ENCODE measurements at regions not wholly inside any gene's neighbourhood (a gene's known extent, or its start where the extent isn't known, plus 50 kb on each side); places are given as distances from the start of the nearest gene placed in this dataset.

DNA sequence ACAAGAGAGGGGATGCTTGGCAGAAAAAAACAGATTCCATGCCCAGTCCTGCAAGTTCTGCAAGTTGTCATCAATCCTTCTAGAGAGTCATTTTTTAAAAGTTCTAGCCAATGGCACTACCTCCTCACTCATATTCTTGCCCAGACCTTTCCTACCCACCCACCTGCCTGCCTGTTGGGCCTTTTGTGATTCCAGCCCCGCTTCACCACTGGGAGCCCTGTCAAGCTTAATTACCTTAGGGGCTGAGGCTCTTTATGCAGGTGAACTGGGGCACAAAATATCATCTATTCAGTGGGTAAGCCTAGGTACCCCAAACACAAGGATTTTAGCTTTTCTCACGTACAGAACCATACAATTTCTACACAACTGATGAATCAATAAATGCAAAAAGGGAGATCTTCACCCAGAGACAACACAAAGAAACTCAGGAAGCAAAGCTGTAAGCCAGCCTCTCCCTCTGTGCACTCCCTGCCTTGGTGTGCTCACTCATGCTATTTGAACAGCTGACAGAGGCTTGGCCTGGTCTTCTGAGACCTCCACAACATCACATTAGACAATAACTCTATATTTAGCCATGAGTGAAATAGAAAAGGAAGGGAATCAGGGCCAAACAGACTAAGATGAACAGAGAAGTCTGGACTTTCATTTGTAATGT lies 222.6 kb downstream of the HTR7 start:
- no peak for FAIRE-seq

GRCh38 chr10:90640756-90641155 lies 217.1 kb downstream of the HTR7 start:
- no peak for FAIRE-seq

DNA sequence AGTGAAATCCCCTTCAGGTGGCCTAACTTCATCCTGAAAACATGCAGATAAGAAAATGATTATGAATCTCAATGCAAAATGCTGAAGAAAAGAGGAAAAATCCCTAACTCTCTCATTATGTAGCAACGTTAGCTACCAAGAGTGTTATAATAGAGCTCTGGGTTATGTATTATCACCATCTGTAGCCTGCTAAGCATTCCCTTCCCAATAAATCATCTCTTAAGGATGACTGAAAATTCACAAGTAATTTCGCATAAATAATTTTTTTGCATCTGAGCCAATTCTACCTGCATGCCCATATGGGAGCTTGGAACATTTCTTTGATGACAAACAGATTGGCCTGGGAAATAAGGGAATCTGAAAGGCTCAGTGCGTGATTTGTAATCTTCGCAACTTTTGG lies 216.1 kb downstream of the HTR7 start:
- FAIRE-seq, result no peak

DNA sequence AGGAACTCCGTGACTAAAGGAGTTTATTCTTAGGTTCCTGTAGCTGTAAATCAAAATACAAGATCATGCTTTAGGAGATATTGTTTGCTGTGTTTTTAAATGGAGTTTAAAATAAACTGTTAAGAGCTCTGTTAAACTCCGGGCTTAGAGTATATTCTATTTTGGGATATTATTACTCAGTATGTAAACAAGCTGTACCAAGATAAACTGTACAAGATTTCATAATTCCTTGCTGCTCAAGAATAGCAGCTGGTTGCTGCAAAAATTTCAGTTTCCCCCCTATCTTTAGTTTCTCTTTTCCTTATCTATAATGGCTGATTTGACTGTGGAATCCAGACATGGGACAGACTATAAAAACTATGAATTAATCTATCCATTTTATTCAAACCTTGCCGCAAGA lies 215.7 kb downstream of the HTR7 start:
- no peak for FAIRE-seq

DNA sequence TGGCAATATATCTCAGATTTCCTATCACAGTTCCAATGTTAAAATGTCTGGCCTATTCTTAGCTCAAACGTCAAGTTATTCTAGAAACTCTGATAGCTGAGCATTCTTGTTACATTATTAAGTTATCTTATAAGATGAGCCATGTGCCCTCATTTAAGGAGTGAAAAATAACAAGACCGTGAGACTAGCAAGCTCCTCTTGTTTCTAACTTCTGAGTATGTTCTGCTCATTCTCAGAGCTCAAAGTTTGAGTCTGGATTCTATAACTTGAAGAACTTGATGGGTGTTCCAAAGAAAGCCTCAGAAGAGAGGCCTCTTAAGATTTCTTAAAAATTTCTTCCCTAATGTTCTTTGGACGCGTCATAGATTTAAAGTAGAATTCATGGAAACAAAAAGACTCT lies 215.2 kb downstream of the HTR7 start:
- FAIRE-seq, result no peak

GRCh38 chr10:90644165-90644564 lies 213.7 kb downstream of the HTR7 start:
- no peak for FAIRE-seq

DNA sequence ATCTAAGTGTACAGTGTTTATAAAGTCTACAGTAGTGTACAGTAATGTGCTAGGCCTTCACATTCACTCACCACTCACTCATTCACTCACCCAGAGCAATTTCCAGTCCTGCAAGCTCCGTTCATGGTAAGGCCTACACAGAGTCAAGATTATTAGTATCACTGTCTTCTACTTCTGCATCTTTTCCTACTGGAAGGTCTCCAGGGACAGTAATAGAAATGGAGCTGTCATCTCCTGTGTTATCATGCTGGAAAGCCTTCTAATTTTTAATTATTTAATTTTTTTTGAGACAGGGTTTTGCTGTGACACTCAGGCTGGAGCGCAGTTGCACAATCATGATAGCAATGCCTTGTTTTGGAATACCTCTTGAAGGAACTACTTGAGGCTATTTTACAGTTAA lies 207.0 kb downstream of the HTR7 start:
- no peak for FAIRE-seq

- no peak for FAIRE-seq
These were observed 205.3 kb downstream of the HTR7 start for GRCh38 chr10:90652519-90652918.

DNA sequence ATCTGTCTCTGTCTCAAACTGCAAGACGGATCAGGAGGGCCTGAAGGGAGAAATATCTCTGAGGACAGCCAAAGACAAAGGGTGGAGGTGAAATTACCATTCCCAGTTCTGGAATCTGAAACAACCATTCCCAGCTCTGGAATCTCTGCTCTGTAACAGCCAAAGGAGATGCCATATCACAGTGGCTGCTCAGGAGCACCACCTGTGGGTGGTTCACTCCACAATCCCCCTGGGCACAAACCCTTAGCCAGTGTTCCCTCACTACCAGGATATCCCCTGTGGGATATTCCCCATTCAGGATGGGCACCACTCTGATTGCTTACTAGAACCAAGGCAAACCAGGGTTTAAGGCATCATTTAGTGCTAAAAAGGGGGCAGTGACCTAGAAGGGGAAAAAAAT lies 199.0 kb downstream of the HTR7 start:
- no peak for FAIRE-seq

DNA sequence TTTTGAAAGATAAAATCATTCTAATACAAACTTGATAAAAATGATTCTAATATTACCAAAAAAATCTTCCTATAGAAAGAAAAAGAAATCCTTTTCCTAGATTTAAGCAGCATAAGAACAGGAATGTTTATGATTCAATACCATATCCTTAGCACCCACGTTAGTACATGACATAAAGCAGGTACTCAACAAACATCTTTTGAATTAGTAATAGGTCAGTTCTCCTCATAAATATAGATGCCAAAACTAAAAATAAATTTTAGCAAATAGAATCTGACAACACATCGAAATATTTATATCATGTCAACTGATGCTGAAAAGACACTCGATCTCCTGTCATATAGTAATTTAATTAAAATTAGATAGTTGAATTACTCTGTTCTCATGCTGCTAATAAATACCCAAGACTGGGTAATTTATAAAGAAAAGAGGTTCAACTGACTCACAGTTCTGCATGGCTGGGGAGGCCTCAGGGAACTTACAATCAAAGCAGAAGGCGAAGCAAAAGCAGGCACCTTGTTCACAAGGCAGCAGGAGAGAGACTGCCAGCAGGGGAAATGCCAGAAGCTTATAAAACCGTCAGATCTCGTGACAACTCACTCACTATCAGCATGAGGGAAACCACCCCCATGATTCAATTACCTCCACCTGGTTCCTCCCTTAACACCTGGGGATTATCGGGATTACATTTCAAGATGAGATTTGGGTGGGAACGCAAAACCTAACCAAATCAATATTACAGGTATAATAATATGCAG lies 191.8 kb downstream of the HTR7 start:
- FAIRE-seq, result no peak

DNA sequence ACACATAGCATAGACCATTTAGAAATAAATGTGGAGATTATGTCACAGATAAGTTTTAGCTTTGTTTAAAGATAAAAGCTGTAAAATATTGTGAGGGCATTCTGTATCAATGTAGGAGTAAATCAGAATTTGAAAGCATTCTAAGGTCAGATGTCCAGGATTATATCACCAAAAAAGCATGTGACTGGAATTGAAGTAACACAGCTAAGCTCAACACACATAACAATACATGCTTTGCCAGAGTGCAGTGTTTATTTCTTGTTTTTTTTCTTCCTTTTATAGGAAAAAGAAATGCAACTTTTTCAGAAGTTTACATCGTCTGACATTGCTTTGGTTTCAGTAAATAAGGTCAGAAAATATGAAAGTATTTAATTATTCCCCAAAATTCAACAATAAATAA lies 183.4 kb downstream of the HTR7 start:
- no peak for FAIRE-seq

DNA sequence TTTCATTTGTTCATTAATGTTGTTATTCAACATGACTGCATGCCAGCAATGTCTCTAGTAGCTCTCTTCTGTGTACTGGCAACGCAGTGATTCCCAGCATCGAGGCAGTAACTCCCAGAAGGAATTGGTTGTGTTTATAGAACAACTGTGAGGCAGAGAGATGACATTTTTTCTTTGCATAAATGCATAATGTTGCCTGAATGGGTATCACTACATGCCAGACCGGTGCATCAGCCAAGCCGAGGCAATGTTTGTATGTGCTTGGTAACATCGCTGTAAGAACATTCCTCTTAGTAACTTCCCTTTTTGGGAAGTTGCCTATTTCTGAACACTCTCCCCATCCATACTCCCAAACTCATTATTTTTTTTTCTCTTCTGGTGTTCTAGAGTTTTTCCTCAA lies 182.9 kb downstream of the HTR7 start:
- no peak for FAIRE-seq

DNA sequence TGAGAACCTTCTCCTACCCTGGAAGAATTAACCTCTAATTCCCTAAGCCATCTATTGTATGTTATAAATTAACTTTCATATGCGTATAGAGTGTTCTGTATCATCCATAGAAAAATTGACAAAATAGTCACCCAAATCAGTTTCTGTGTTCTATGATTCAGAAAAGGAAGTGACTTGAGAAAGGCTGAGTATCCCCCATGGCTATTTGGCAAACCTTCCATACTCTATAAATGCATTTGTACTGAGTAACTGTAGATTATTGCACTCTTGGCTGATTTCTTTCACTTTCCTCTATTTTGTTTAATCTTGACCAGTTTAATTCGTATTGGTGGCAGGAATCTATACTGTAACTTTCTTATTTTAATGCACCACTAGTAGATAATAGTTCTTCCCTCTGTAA lies 182.2 kb downstream of the HTR7 start:
- FAIRE-seq, result no peak
